Activated CD8-positive, alpha-beta T cell treated with anti-CD3 and anti-CD28 coated beads, Interleukin-2, amount 10 ng/mL, durations not matched to agents 7 days and 5 days (primary cell): ENCODE measurements at regions not wholly inside any gene's neighbourhood (a gene's known extent, or its start where the extent isn't known, plus 50 kb on each side); places are given as distances from the start of the nearest gene placed in this dataset.

Experiments
- ATAC-seq: fragments of 150-1000 bp; cut with Tn5 transposase; one replicate; pipeline ENCODE4 v1.10.0; 2021; ENCODE audit warnings: moderate library complexity
- CTCF ChIA-PET: fragments of 350-600 bp; sonication (Branson Sonifier 250); formaldehyde crosslinking; loops from one replicate; lab custom pipeline; 2021; ENCODE audit warnings: antibody characterized with exemption; lab: Charles Lee
- POLR2A ChIA-PET: fragments of 350-600 bp; sonication (Branson Sonifier 250); formaldehyde crosslinking; loops from one replicate; lab custom pipeline; 2021; ENCODE audit warnings: antibody characterized with exemption; lab: Charles Lee
- DNase-seq: peaks from one replicate; pipeline ENCODE4 v3.0.0-alpha.2; 2020
- H3K27ac Mint-ChIP-seq: one replicate; pipeline ENCODE4 v1.8.0; 2021; ENCODE audit warnings: mild to moderate bottlenecking, mixed read lengths
- H3K27me3 Mint-ChIP-seq: one replicate; pipeline ENCODE4 v1.8.0; 2021; ENCODE audit warnings: low read depth, mixed read lengths
- H3K36me3 Mint-ChIP-seq: one replicate; pipeline ENCODE4 v1.8.0; 2021; ENCODE audit warnings: low read depth, mixed read lengths
- H3K4me1 Mint-ChIP-seq: one replicate; pipeline ENCODE4 v1.8.0; 2021; ENCODE audit warnings: low read depth, mixed read lengths
- H3K4me3 Mint-ChIP-seq: one replicate; pipeline ENCODE4 v1.8.0; 2021; ENCODE audit warnings: mild to moderate bottlenecking, mixed read lengths
- H3K9me3 Mint-ChIP-seq: one replicate; pipeline ENCODE4 v1.8.0; 2022; ENCODE audit warnings: mixed read lengths; ENCODE audit not compliant: insufficient read depth

DNA sequence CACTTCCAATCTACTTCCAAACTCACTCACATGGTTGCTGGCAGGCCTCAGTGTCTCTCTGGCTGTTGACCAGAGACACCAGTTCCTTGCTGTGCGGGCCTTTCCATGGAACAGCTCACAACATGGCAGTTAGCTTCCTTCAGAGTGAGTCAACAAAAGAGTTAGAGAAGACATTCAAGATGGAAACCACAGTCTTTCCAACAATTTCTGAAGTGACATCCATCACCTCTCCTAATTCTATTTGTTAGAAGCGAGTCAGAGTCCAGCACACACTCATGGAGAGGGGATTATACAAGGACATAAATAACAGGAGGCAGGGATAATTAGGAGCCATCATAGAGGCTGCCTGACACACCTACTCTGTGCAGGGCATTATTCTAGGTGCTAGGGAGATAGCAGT, 62.5 kb upstream of the TMEM164 start:
- H3K36me3 Mint-ChIP-seq: no peaks in the 10 kb centered on the region
- CTCF ChIA-PET: interaction anchor here (1.4 to 1.5 kb wide), 2 partner anchors 50 to 206 kb away, joined by 4 read pairs; no protein-coding TSS in a partner anchor
- H3K27me3 Mint-ChIP-seq: peaks cover 4% of the 10 kb centered on the region

DNA sequence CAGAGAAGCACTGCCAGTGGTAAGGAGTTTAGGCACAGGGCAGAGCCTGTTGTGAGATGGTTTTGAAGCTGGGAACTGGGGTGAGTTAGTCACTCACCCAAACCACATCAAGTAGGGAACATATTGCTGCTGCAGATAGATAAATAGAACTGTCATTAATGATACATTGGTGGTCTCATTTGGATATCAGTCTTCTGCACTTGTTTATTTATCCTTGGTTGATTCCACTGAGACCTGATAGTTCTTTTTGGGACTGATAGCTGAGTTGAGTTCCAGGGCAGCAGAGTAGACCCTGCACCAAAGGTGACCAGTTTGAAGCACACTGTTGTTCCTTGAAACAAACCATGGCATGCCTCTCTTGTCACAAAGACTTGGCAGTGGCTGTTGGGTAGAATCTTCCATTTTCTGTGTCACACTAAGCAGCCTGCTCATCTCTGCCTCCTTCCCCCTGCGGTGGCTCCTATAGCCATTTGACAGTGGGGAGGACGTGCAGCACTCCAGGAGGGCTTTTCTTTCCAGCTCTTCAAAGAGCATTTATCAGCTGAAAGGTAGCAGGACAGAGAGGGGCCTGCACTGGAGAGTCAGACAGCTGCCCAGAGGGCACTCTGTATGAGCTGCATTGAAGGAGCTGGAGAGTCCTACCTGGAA, 59.7 kb upstream of the TMEM164 start:
- ChIA-PET POLR2A (no interaction called here), CTCF (interaction anchor here (0.7 kb wide), 1 partner anchor 52 kb away, joined by 3 read pairs; no protein-coding TSS in a partner anchor)
- no peak for DNase-seq
- no peak for ATAC-seq
- Mint-ChIP-seq H3K4me1 (peaks cover 4% of the 10 kb centered on the region), H3K4me3 (no peak overlapping the region), H3K36me3 (no peaks in the 10 kb centered on the region), H3K27me3 (peaks cover 4% of the 10 kb centered on the region), H3K27ac (no peak overlapping the region), H3K9me3 (no peaks in the 10 kb centered on the region)

More for the DNA sequence above, 62.5 kb upstream of the TMEM164 start:
- no peak overlapping the region for H3K4me3 Mint-ChIP-seq
- H3K9me3 Mint-ChIP-seq: no peaks in the 10 kb centered on the region
- POLR2A ChIA-PET: no interaction called here
- H3K27ac Mint-ChIP-seq: no peak overlapping the region
- H3K4me1 Mint-ChIP-seq: peaks cover 4% of the 10 kb centered on the region
- DNase-seq (no peak), ATAC-seq (no peak)

DNA sequence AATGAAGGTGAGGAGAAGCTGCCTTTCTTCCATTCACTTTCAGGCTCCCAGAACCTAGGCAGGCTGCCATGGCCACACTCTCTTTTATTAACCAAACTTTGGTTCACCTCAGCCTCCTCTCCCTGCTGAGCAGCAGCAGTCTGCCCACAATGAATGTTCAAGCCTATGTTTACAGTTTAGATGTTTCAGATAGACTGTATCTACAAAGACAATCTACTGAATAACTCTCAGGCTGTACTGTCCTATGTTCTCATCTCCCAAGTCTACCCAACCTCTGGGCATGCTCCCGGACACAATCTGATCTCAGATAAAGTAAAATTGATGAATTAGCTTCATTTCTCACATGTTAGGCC, 59.2 kb upstream of the TMEM164 start:
- ChIA-PET POLR2A (no interaction called here), CTCF (interaction anchor here (0.7 kb wide), 1 partner anchor 52 kb away, joined by 3 read pairs; no protein-coding TSS in a partner anchor)
- no peak overlapping the region for H3K27ac Mint-ChIP-seq
- no peak overlapping the region for H3K4me3 Mint-ChIP-seq
- DNase-seq (no peak), ATAC-seq (no peak)
- peaks cover 4% of the 10 kb centered on the region for H3K27me3 Mint-ChIP-seq
- peaks cover 4% of the 10 kb centered on the region for H3K4me1 Mint-ChIP-seq
- H3K36me3 Mint-ChIP-seq: no peaks in the 10 kb centered on the region
- no peaks in the 10 kb centered on the region for H3K9me3 Mint-ChIP-seq

DNA sequence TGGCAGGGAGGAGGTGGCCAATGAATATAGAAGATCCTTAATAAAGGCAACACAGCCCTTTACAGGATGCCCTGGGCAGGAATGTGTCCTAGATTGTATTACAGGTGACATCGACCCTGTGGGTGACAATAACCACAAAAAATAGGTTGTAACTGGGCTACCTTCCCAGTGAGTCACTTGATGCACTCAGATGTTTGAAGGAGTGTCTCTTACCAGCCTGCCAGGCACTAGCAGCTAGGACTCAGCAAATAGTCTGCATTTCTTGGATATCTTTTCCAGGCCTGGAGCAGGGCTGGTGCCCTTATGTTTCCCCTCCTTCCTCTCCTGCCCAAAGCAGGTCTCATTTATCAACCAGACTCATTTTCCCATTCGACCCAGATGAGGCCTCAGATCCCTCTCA, 50.9 kb upstream of the TMEM164 start:
- CTCF ChIA-PET: no interaction called here
- no peak overlapping the region for H3K4me3 Mint-ChIP-seq
- POLR2A ChIA-PET: no interaction called here
- peaks cover 12% of the 10 kb centered on the region for H3K4me1 Mint-ChIP-seq
- H3K36me3 Mint-ChIP-seq: no peaks in the 10 kb centered on the region
- H3K9me3 Mint-ChIP-seq: no peaks in the 10 kb centered on the region
- no peaks in the 10 kb centered on the region for H3K27me3 Mint-ChIP-seq
- no peak overlapping the region for H3K27ac Mint-ChIP-seq
- ATAC-seq: no peak
- no peak for DNase-seq

DNA sequence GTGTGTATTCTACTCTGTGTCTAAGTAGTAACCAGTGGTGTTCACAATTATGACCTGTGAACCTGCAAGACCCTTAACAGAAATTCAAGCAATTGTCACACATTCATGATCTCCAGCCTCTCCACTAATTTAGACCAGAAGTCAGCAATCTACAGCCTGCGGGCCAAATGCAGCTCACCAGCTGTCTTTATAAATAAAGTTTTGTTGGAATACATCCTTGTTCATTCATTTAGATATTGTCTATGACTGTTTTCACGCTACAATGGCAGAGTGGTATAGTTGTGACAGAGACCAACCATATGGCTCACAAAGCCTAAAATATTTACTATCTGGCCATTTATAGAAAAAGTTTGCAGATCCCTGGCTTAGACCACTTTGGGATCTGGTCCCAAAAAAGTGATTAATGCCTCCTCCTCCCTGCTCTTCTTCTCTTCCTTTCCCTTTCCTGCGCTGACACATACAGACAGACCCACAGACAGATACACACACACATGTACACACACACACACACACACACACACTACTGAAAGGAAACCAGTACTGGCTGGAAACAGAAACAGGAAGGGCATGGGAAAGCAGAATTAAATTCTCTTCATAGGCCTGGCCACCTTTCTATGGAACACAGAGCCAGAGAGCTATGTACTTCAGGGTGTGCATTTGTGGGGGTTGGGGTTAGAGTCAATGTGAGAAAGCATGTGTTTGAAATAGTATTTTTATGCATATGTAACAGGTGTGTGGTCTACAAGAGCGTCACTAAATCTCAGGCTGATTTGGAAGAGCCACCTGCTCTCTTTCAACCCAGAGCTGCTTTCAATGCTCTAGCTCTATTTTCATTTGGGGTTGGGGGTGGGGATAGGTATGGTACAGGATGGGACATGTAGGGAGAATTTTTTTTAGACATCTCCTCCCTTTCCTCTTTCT, 49.7 kb upstream of the TMEM164 start:
- Mint-ChIP-seq H3K9me3 (no peaks in the 10 kb centered on the region), H3K4me3 (no peak overlapping the region), H3K4me1 (peaks cover 14% of the 10 kb centered on the region), H3K36me3 (no peaks in the 10 kb centered on the region), H3K27ac (no peak overlapping the region), H3K27me3 (no peaks in the 10 kb centered on the region)
- DNase-seq (no peak), ATAC-seq (no peak)
- ChIA-PET CTCF (interaction anchor here (2.1 kb wide), 1 partner anchor 62 kb away, joined by 5 read pairs; no protein-coding TSS in a partner anchor), POLR2A (no interaction called here)
